HG02610 (cell line): ENCODE measurements at regions not wholly inside any gene's neighbourhood (a gene's known extent, or its start where the extent isn't known, plus 50 kb on each side); places are given as distances from the start of the nearest gene placed in this dataset.
"Not testable (repeated sequence)": the region's sequence is repeated elsewhere in the genome, so short reads cannot be mapped to it uniquely, and the experiment has no call there.

Experiments
- ATAC-seq: cut with Tn5 transposase; IDR thresholded peaks from one replicate; pipeline ENCODE4 v1.9.1; 2021; ENCODE audit warnings: mild to moderate bottlenecking, moderate library complexity; ENCODE audit not compliant: unreplicated experiment

- no peak for ATAC-seq
Measured at GRCh38 chr10:29189256-29189655, 99.6 kb upstream of the LYZL1 start.

GRCh38 chr10:29191674-29192073 is 97.2 kb upstream of the LYZL1 start:
- ATAC-seq = no peak

- ATAC-seq = no peak
Measured at GRCh38 chr10:29199339-29199738, 89.5 kb upstream of the LYZL1 start.

- no peak for ATAC-seq
Measured at GRCh38 chr10:29199941-29200679, 88.8 kb upstream of the LYZL1 start.

- ATAC-seq = no peak
Measured at GRCh38 chr10:29202386-29202940, 86.4 kb upstream of the LYZL1 start.

- ATAC-seq = no peak
Measured at GRCh38 chr10:29203432-29203831, 85.4 kb upstream of the LYZL1 start.

- no peak for ATAC-seq
Measured at GRCh38 chr10:29204070-29204800, 84.6 kb upstream of the LYZL1 start.

- ATAC-seq = no peak
Measured at GRCh38 chr10:29205787-29206186, 83.1 kb upstream of the LYZL1 start.

- ATAC-seq = no peak
Measured at GRCh38 chr10:29208845-29209244, 80.0 kb upstream of the LYZL1 start.

GRCh38 chr10:29209830-29210229 is 79.0 kb upstream of the LYZL1 start:
- no peak for ATAC-seq

GRCh38 chr10:29210266-29210868 is 78.5 kb upstream of the LYZL1 start:
- ATAC-seq = no peak

GRCh38 chr10:29212597-29212996 is 76.3 kb upstream of the LYZL1 start:
- no peak for ATAC-seq

GRCh38 chr10:29214551-29214950 is 74.3 kb upstream of the LYZL1 start:
- ATAC-seq = no peak

- ATAC-seq = no peak
Measured at GRCh38 chr10:29217292-29217738, 71.6 kb upstream of the LYZL1 start.

- no peak for ATAC-seq
Measured at GRCh38 chr10:29223326-29223725, 65.5 kb upstream of the LYZL1 start.

- no peak for ATAC-seq
Measured at GRCh38 chr10:29224631-29225030, 64.2 kb upstream of the LYZL1 start.

GRCh38 chr10:29227201-29227600 is 61.7 kb upstream of the LYZL1 start:
- no peak for ATAC-seq

- no peak for ATAC-seq
Measured at GRCh38 chr10:29228562-29228961, 60.3 kb upstream of the LYZL1 start.

GRCh38 chr10:29229258-29229705 is 59.6 kb upstream of the LYZL1 start:
- no peak for ATAC-seq

- ATAC-seq = not testable (repeated sequence)
Measured at GRCh38 chr10:29236910-29237309, 52.0 kb upstream of the LYZL1 start.

GRCh38 chr10:29237786-29238185 is 51.1 kb upstream of the LYZL1 start:
- ATAC-seq = no peak
